HEK293 (cell line): ENCODE measurements at regions not wholly inside any gene's neighbourhood (a gene's known extent, or its start where the extent isn't known, plus 50 kb on each side); places are given as distances from the start of the nearest gene placed in this dataset.

Source experiments
- CTCF ChIA-PET: fragments of 350-600 bp; formaldehyde crosslinking; extraction: SDS; loops from one replicate; lab custom pipeline; 2021; ENCODE audit warnings: antibody characterized with exemption; lab: Yijun Ruan, JAX
- POLR2A ChIA-PET: fragments of 300-600 bp; formaldehyde crosslinking; extraction: SDS; loops from one replicate; lab custom pipeline; 2020; ENCODE audit warnings: antibody characterized with exemption, inconsistent platforms; lab: Yijun Ruan, JAX
- H3K27ac ChIP-seq: fragments of 200-500 bp; sonication (Bioruptor generic); 2 replicates; pipeline ENCODE4 v1.5.1; 2014; ENCODE audit warnings: low read depth, low read length, control low read depth, inconsistent platforms; ENCODE audit errors: extremely low read depth
- H3K36me3 ChIP-seq, 2 experiments: fragments of 200-500 bp in 1 of 2; sonication (Bioruptor generic) in 1 of 2; 1 replicate in 1 of 2; 2 replicates in 1 of 2; pipeline ENCODE4 v1.5.1; 2014 to 2017; ENCODE audit warnings: inconsistent platforms in 2 of 2, low read length in 2 of 2; ENCODE audit not compliant: control insufficient read depth in 2 of 2, insufficient read depth in 1 of 2
- H3K4me1 ChIP-seq: fragments of 200-500 bp; sonication (Bioruptor generic); 2 replicates; pipeline ENCODE4 v1.5.1; 2014; ENCODE audit warnings: mild to moderate bottlenecking, low read length, inconsistent platforms; ENCODE audit not compliant: control insufficient read depth, insufficient read depth
- H3K4me3 ChIP-seq: 2 replicates; pipeline ENCODE4 v1.5.1; 2011; ENCODE audit warnings: low read depth, mild to moderate bottlenecking, control low read depth, low read length, moderate library complexity
- H3K9me3 ChIP-seq: fragments of 200-500 bp; sonication (Bioruptor generic); 2 replicates; pipeline ENCODE4 v1.5.1; 2014; ENCODE audit warnings: low read depth, low read length, inconsistent platforms; ENCODE audit not compliant: control insufficient read depth, insufficient read depth
- GFI1B ChIP-seq: fragments of 450-650 bp; formaldehyde crosslinking; IDR thresholded peaks from 2 replicates; pipeline ENCODE4 v1.5.1; 2016; ENCODE audit warnings: missing biosample characterization, missing genetic modification characterization
- HOXC10 ChIP-seq: sonication (generic); formaldehyde crosslinking; IDR thresholded peaks from 2 replicates; pipeline ENCODE4 v1.8.1; 2023; ENCODE audit warnings: mild to moderate bottlenecking, missing genetic modification reagents
- IKZF3 ChIP-seq: fragments of 450-650 bp; IDR thresholded peaks from 2 replicates; pipeline ENCODE4 v1.5.0; 2018; ENCODE audit warnings: missing biosample characterization, mild to moderate bottlenecking, missing genetic modification characterization, moderate library complexity
- KLF9 ChIP-seq: fragments of 450-650 bp; formaldehyde crosslinking; IDR thresholded peaks from 2 replicates; pipeline ENCODE4 v1.5.1; 2016; ENCODE audit warnings: missing biosample characterization, missing genetic modification characterization, low read depth
- MZF1 ChIP-seq: fragments of 450-650 bp; formaldehyde crosslinking; IDR thresholded peaks from 2 replicates; pipeline ENCODE4 v1.5.1; 2017; ENCODE audit warnings: missing biosample characterization, missing genetic modification characterization, borderline replicate concordance
- TCF7L2 ChIP-seq: IDR thresholded peaks from 2 replicates; pipeline ENCODE4 v1.6.1; 2011; ENCODE audit warnings: low read depth, mild to moderate bottlenecking, inconsistent platforms, low read length, moderate library complexity, borderline replicate concordance
- ZIC2 ChIP-seq: fragments of 450-650 bp; formaldehyde crosslinking; IDR thresholded peaks from 2 replicates; pipeline ENCODE4 v1.5.1; 2016; ENCODE audit warnings: missing biosample characterization, missing genetic modification characterization
- ZNF174 ChIP-seq: fragments of 450-650 bp; formaldehyde crosslinking; IDR thresholded peaks from 2 replicates; pipeline ENCODE4 v1.5.0; 2017; ENCODE audit warnings: missing biosample characterization, mild to moderate bottlenecking, missing genetic modification characterization
- ZNF184 ChIP-seq: fragments of 450-650 bp; IDR thresholded peaks from 2 replicates; pipeline ENCODE4 v1.5.1; 2018; ENCODE audit warnings: missing biosample characterization, mild to moderate bottlenecking, missing genetic modification characterization
- ZNF221 ChIP-seq: fragments of 450-650 bp; formaldehyde crosslinking; IDR thresholded peaks from 2 replicates; pipeline ENCODE4 v1.5.1; 2017; ENCODE audit warnings: missing biosample characterization, missing genetic modification characterization, borderline replicate concordance
- ZNF239 ChIP-seq: fragments of 450-650 bp; formaldehyde crosslinking; IDR thresholded peaks from 2 replicates; pipeline ENCODE4 v1.5.1; 2016; ENCODE audit warnings: missing biosample characterization, missing genetic modification characterization
- ZNF354C ChIP-seq: fragments of 450-650 bp; formaldehyde crosslinking; IDR thresholded peaks from 2 replicates; pipeline ENCODE4 v1.5.1; 2016; ENCODE audit warnings: missing biosample characterization, missing genetic modification characterization, low read depth, borderline replicate concordance
- ZNF37A ChIP-seq: fragments of 450-650 bp; IDR thresholded peaks from 2 replicates; pipeline ENCODE4 v1.5.1; 2018; ENCODE audit warnings: missing biosample characterization, missing genetic modification characterization
- ZNF394 ChIP-seq: fragments of 450-650 bp; formaldehyde crosslinking; IDR thresholded peaks from 2 replicates; pipeline ENCODE4 v1.5.1; 2016; ENCODE audit warnings: missing biosample characterization, missing genetic modification characterization, mild to moderate bottlenecking, moderate library complexity, borderline replicate concordance
- ZNF404 ChIP-seq: fragments of 450-650 bp; formaldehyde crosslinking; IDR thresholded peaks from 2 replicates; pipeline ENCODE4 v1.5.1; 2017; ENCODE audit warnings: missing biosample characterization, missing genetic modification characterization
- ZNF558 ChIP-seq: fragments of 450-650 bp; formaldehyde crosslinking; IDR thresholded peaks from 2 replicates; pipeline ENCODE4 v1.5.1; 2016; ENCODE audit warnings: missing biosample characterization, missing genetic modification characterization
- ZNF768 ChIP-seq: fragments of 450-650 bp; formaldehyde crosslinking; IDR thresholded peaks from 2 replicates; pipeline ENCODE4 v1.5.1; 2018; ENCODE audit warnings: missing biosample characterization, mild to moderate bottlenecking, missing genetic modification characterization
- TF ChIP-seq, protein P1 (sequence below): fragments of 450-650 bp; formaldehyde crosslinking; IDR thresholded peaks from 2 replicates; pipeline ENCODE4 v1.5.1; 2016; ENCODE audit warnings: missing biosample characterization, missing genetic modification characterization
- TF ChIP-seq, protein P2 (sequence below): fragments of 450-650 bp; formaldehyde crosslinking; IDR thresholded peaks from 2 replicates; pipeline ENCODE4 v1.5.1; 2016; ENCODE audit warnings: missing biosample characterization, missing genetic modification characterization
- TF ChIP-seq, protein P3 (sequence below): fragments of 450-650 bp; formaldehyde crosslinking; IDR thresholded peaks from 2 replicates; pipeline ENCODE4 v1.5.1; 2017; ENCODE audit warnings: missing biosample characterization, mild to moderate bottlenecking, missing genetic modification characterization, moderate library complexity
- TF ChIP-seq, protein P4 (sequence below): fragments of 450-650 bp; formaldehyde crosslinking; IDR thresholded peaks from 2 replicates; pipeline ENCODE4 v1.5.1; 2016; ENCODE audit warnings: missing biosample characterization, missing genetic modification characterization
- TF ChIP-seq, protein P5 (sequence below): fragments of 450-650 bp; IDR thresholded peaks from 2 replicates; pipeline ENCODE4 v1.5.1; 2018; ENCODE audit warnings: missing biosample characterization, missing genetic modification characterization
- TF ChIP-seq, protein P6 (sequence below): fragments of 450-650 bp; formaldehyde crosslinking; IDR thresholded peaks from 2 replicates; pipeline ENCODE4 v1.5.1; 2016; ENCODE audit warnings: missing biosample characterization, missing genetic modification characterization

DNA sequence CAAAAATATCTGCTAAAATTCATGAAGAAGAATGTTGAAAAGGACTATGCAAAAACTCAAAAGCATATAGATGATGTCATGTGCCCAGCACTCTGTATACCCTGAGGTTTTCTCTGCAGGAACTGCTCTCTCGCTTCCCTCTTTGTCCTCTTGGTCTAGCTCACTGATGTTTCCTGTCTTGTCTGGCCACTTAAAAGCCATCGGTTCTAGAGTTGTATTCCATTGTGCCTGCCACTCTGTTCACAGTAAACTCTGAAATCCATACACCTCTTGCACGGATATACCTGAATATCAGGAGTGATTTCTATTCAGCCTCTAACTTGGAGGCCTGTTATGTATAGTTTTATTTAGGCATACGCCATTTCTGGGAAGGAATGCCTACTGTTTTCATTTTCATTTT, 101.0 kb upstream of the CNTNAP4 start (continued):
- TF ChIP-seq, protein P1, sequence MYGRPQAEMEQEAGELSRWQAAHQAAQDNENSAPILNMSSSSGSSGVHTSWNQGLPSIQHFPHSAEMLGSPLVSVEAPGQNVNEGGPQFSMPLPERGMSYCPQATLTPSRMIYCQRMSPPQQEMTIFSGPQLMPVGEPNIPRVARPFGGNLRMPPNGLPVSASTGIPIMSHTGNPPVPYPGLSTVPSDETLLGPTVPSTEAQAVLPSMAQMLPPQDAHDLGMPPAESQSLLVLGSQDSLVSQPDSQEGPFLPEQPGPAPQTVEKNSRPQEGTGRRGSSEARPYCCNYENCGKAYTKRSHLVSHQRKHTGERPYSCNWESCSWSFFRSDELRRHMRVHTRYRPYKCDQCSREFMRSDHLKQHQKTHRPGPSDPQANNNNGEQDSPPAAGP (tag by site-specific recombination): no peak
- TF ChIP-seq, protein P2, sequence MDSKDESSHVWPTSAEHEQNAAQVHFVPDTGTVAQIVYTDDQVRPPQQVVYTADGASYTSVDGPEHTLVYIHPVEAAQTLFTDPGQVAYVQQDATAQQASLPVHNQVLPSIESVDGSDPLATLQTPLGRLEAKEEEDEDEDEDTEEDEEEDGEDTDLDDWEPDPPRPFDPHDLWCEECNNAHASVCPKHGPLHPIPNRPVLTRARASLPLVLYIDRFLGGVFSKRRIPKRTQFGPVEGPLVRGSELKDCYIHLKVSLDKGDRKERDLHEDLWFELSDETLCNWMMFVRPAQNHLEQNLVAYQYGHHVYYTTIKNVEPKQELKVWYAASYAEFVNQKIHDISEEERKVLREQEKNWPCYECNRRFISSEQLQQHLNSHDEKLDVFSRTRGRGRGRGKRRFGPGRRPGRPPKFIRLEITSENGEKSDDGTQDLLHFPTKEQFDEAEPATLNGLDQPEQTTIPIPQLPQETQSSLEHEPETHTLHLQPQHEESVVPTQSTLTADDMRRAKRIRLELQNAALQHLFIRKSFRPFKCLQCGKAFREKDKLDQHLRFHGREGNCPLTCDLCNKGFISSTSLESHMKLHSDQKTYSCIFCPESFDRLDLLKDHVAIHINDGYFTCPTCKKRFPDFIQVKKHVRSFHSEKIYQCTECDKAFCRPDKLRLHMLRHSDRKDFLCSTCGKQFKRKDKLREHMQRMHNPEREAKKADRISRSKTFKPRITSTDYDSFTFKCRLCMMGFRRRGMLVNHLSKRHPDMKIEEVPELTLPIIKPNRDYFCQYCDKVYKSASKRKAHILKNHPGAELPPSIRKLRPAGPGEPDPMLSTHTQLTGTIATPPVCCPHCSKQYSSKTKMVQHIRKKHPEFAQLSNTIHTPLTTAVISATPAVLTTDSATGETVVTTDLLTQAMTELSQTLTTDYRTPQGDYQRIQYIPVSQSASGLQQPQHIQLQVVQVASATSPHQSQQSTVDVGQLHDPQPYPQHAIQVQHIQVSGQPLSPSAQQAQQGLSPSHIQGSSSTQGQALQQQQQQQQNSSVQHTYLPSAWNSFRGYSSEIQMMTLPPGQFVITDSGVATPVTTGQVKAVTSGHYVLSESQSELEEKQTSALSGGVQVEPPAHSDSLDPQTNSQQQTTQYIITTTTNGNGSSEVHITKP (tag by site-specific recombination): no peak
- no peak for TF ChIP-seq ZNF394 (tag by site-specific recombination)
- TF ChIP-seq KLF9 (tag by site-specific recombination): no peak
- no peak for TF ChIP-seq ZNF768 (tag by site-specific recombination)
- TF ChIP-seq, protein P3, sequence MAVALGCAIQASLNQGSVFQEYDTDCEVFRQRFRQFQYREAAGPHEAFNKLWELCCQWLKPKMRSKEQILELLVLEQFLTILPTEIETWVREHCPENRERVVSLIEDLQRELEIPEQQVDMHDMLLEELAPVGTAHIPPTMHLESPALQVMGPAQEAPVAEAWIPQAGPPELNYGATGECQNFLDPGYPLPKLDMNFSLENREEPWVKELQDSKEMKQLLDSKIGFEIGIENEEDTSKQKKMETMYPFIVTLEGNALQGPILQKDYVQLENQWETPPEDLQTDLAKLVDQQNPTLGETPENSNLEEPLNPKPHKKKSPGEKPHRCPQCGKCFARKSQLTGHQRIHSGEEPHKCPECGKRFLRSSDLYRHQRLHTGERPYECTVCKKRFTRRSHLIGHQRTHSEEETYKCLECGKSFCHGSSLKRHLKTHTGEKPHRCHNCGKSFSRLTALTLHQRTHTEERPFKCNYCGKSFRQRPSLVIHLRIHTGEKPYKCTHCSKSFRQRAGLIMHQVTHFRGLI (tag by site-specific recombination): no peak
- no peak for TF ChIP-seq GFI1B (tag by site-specific recombination)

DNA sequence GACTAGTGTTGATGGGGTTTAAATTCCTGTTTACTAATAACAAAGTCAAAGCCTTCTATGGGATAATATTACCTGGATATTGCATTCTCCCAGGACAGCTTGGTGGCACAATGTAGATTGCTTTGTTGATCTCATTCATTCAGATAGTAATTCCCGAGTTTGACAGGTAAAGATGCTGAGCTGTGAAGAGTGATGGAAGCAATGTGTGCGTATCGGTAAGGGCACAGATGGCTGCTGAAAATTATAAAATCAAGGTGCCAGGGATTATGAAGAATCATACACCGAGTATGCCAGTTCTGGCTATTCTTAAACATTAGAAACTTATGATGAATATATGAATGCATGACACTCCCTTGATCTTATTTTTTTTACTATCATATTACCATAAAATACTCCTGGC, 100.6 kb upstream of the CNTNAP4 start:
- POLR2A ChIA-PET: no interaction called here
- H3K36me3 ChIP-seq: no peaks in the 10 kb centered on the region
- TF ChIP-seq ZNF354C (tag by site-specific recombination) (no peak), ZNF174 (tag by site-specific recombination) (no peak), ZNF404 (no peak), IKZF3 (tag by site-specific recombination) (no peak), MZF1 (tag by site-specific recombination) (no peak), ZNF37A (tag by site-specific recombination) (no peak), HOXC10 (CRISPR knock-in tag) (no peak), ZIC2 (no peak), ZNF221 (no peak), ZNF184 (tag by site-specific recombination) (no peak), ZNF239 (no peak), ZNF558 (no peak), TCF7L2 (no peak)
- TF ChIP-seq, protein P4, sequence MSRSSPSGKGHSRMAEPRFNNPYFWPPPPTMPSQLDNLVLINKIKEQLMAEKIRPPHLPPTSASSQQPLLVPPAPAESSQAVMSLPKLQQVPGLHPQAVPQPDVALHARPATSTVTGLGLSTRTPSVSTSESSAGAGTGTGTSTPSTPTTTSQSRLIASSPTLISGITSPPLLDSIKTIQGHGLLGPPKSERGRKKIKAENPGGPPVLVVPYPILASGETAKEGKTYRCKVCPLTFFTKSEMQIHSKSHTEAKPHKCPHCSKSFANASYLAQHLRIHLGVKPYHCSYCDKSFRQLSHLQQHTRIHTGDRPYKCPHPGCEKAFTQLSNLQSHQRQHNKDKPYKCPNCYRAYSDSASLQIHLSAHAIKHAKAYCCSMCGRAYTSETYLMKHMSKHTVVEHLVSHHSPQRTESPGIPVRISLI (tag by site-specific recombination): no peak
- TF ChIP-seq, protein P5, sequence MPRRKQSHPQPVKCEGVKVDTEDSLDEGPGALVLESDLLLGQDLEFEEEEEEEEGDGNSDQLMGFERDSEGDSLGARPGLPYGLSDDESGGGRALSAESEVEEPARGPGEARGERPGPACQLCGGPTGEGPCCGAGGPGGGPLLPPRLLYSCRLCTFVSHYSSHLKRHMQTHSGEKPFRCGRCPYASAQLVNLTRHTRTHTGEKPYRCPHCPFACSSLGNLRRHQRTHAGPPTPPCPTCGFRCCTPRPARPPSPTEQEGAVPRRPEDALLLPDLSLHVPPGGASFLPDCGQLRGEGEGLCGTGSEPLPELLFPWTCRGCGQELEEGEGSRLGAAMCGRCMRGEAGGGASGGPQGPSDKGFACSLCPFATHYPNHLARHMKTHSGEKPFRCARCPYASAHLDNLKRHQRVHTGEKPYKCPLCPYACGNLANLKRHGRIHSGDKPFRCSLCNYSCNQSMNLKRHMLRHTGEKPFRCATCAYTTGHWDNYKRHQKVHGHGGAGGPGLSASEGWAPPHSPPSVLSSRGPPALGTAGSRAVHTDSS (tag by site-specific recombination): no peak
- TF ChIP-seq, protein P6, sequence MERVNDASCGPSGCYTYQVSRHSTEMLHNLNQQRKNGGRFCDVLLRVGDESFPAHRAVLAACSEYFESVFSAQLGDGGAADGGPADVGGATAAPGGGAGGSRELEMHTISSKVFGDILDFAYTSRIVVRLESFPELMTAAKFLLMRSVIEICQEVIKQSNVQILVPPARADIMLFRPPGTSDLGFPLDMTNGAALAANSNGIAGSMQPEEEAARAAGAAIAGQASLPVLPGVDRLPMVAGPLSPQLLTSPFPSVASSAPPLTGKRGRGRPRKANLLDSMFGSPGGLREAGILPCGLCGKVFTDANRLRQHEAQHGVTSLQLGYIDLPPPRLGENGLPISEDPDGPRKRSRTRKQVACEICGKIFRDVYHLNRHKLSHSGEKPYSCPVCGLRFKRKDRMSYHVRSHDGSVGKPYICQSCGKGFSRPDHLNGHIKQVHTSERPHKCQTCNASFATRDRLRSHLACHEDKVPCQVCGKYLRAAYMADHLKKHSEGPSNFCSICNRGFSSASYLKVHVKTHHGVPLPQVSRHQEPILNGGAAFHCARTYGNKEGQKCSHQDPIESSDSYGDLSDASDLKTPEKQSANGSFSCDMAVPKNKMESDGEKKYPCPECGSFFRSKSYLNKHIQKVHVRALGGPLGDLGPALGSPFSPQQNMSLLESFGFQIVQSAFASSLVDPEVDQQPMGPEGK: no peak
- TF ChIP-seq, protein P3 (tag by site-specific recombination): no peak
- no peak overlapping the region for H3K27ac ChIP-seq
- CTCF ChIA-PET: no interaction called here
- H3K4me3 ChIP-seq: no peak overlapping the region
- H3K4me1 ChIP-seq: no peaks in the 10 kb centered on the region
- no peaks in the 10 kb centered on the region for H3K9me3 ChIP-seq
